Suprapubic skin (tissue), 4 donors: ENCODE measurements at regions not wholly inside any gene's neighbourhood (a gene's known extent, or its start where the extent isn't known, plus 50 kb on each side); places are given as distances from the start of the nearest gene placed in this dataset.

Experiments
- DNase-seq, 2 donors: peaks; one replicate each; pipeline ENCODE4 v3.0.0-alpha.2; 2019; ENCODE audit warnings: low spot score in 2 of 2
- H3K27ac ChIP-seq: fragments of 200-600 bp; sonication (generic); one replicate; pipeline ENCODE4 v1.5.1; 2019
- H3K27me3 ChIP-seq: fragments of 200-600 bp; sonication (generic); one replicate; pipeline ENCODE4 v1.5.1; 2019
- H3K36me3 ChIP-seq: fragments of 200-600 bp; sonication (generic); one replicate; pipeline ENCODE4 v1.5.1; 2019
- H3K4me1 ChIP-seq: fragments of 200-600 bp; sonication (generic); one replicate; pipeline ENCODE4 v1.5.1; 2019
- H3K4me3 ChIP-seq: fragments of 200-600 bp; sonication (generic); one replicate; pipeline ENCODE4 v1.5.1; 2019; ENCODE audit warnings: mild to moderate bottlenecking
- H3K9me3 ChIP-seq: fragments of 200-600 bp; sonication (generic); one replicate; pipeline ENCODE4 v1.5.1; 2019
- EP300 ChIP-seq: sonication (generic); formaldehyde crosslinking; IDR thresholded peaks from one replicate; pipeline ENCODE4 v1.6.1; 2017; ENCODE audit warnings: antibody characterized with exemption
- POLR2A ChIP-seq, 2 donors: fragments of 450-650 bp; IDR thresholded peaks; one replicate each; pipeline ENCODE4 v1.6.1; 2017; ENCODE audit warnings: antibody characterized with exemption in 2 of 2, mild to moderate bottlenecking in 2 of 2, moderate library complexity in 2 of 2
- POLR2AphosphoS5 ChIP-seq, 3 donors: sonication (generic); formaldehyde crosslinking; IDR thresholded peaks; one replicate each; pipeline ENCODE4 v1.6.1; 2017; ENCODE audit warnings: antibody characterized with exemption in 3 of 3
- WGBS: methylation state at CpG from one replicate; pipeline ENCODE4 v1.1.5; 2018; 5-methylcytosine and 5-hydroxymethylcytosine counted together
- TF ChIP-seq, protein P1 (sequence below), 2 donors: fragments of 200-600 bp in 1 of 2; fragments of 450-650 bp in 1 of 2; sonication (generic) in 1 of 2; IDR thresholded peaks; one replicate each; pipeline ENCODE4 v1.5.1; 2016 to 2019; ENCODE audit warnings: antibody characterized with exemption in 2 of 2, mild to moderate bottlenecking in 1 of 2, moderate library complexity in 1 of 2

DNA sequence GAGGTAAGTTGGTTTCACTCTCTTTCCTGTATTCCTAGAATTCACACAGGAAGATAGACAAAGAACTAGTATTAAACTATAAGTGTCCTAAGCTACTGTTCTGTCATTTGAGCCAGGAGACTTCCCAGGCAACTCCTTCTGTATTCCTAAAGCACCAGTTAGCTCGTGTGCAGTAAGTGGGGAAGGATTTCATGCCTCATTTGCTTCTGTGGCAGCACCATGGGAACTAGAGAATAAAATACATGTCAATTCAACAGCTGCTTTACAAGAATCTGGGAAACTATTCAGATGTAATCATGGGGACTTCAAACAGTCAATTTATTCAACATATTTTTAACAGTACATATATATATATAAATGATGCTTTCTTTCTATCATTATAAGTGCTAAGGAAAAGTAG lies 762.3 kb downstream of the PRELID2 start:
- 20% methylated on average over 1 of the region's 1 CpG for WGBS
- H3K4me1 ChIP-seq, result no peaks in the 10 kb centered on the region
- H3K27ac ChIP-seq, result no peak overlapping the region
- H3K9me3 ChIP-seq, result no peaks in the 10 kb centered on the region
- H3K36me3 ChIP-seq, result no peaks in the 10 kb centered on the region
- H3K27me3 ChIP-seq, result no peaks in the 10 kb centered on the region
- no peak for TF ChIP-seq POLR2AphosphoS5 (IDR thresholded peaks at IDR 0.05)
- TF ChIP-seq, protein P1, sequence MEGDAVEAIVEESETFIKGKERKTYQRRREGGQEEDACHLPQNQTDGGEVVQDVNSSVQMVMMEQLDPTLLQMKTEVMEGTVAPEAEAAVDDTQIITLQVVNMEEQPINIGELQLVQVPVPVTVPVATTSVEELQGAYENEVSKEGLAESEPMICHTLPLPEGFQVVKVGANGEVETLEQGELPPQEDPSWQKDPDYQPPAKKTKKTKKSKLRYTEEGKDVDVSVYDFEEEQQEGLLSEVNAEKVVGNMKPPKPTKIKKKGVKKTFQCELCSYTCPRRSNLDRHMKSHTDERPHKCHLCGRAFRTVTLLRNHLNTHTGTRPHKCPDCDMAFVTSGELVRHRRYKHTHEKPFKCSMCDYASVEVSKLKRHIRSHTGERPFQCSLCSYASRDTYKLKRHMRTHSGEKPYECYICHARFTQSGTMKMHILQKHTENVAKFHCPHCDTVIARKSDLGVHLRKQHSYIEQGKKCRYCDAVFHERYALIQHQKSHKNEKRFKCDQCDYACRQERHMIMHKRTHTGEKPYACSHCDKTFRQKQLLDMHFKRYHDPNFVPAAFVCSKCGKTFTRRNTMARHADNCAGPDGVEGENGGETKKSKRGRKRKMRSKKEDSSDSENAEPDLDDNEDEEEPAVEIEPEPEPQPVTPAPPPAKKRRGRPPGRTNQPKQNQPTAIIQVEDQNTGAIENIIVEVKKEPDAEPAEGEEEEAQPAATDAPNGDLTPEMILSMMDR (IDR thresholded peaks at IDR 0.05), result no peak
- TF ChIP-seq POLR2A (IDR thresholded peaks at IDR 0.05), result no peak
- no peak overlapping the region for H3K4me3 ChIP-seq
- no peak for DNase-seq

DNA sequence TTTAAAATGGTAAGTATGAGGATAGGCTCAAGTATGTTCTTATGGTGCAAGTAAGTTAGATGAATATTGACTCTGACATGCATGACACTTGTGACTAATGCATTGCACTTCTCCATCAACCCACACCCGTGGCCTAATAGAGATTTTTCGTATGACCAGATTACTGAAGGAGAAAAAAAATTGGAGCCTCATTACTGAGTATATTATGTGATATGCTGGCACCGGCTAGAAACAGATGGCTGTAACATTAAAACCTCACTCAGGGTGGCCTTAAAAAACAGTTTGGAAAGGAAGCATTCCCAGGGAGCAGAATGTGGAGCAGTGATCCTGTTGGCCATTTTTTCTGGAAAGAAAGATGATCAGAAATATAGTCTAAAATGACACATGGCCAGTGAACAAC lies 766.4 kb downstream of the PRELID2 start:
- no peaks in the 10 kb centered on the region for H3K9me3 ChIP-seq
- 78% methylated on average over 3 of the region's 3 CpGs for WGBS
- H3K4me1 ChIP-seq, result no peaks in the 10 kb centered on the region
- no peak for DNase-seq
- no peaks in the 10 kb centered on the region for H3K27me3 ChIP-seq
- no peak overlapping the region for H3K27ac ChIP-seq
- TF ChIP-seq, protein P1 (IDR thresholded peaks at IDR 0.05), result no peak
- no peak for TF ChIP-seq EP300
- TF ChIP-seq POLR2AphosphoS5 (IDR thresholded peaks at IDR 0.05), result no peak
- no peak for TF ChIP-seq POLR2A (IDR thresholded peaks at IDR 0.05)
- H3K4me3 ChIP-seq, result no peak overlapping the region
- H3K36me3 ChIP-seq, result no peaks in the 10 kb centered on the region

DNA sequence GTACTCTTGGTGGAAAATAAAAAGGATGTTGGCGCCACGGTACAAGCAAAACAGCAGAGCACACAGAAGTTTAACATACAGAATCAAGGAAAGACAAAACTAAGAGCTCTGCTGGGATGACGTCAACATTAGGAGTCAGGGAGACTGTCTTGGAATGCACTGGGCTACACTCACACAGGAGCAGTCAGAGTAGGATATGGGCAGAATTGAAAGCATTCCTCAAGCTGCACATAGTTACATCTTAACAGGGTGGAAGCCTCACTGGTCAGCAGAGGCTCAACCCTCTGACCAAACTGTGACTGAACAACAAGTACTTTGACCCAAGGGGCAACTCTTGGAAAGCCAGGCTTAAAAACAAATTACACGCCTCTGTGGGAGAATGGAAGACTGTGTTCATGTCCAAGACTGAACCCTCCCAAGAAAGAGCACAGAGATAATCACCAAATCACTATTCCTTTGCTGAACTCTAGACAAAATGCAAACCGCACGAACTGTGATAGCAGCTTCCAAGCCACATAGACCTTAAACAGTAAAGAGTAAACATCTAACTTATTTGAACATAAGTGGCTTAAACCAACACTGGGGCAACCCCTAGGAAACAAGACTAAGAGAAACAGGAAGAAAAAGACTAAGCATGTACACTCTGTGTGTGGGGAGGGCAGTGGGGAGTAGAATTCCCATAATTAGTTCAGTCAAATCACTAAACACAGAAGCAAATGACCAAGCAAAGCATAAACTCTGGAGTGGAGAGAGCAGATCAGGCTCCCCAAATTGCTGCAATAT lies 772.7 kb downstream of the PRELID2 start:
- H3K27me3 ChIP-seq, result no peaks in the 10 kb centered on the region
- H3K9me3 ChIP-seq, result no peaks in the 10 kb centered on the region
- no peak for DNase-seq
- no peaks in the 10 kb centered on the region for H3K4me1 ChIP-seq
- H3K27ac ChIP-seq, result no peak overlapping the region
- no peaks in the 10 kb centered on the region for H3K36me3 ChIP-seq
- H3K4me3 ChIP-seq, result no peak overlapping the region
- 86% methylated on average over 6 of the region's 6 CpGs for WGBS
- TF ChIP-seq, protein P1 (IDR thresholded peaks at IDR 0.05), result no peak
- TF ChIP-seq POLR2A (IDR thresholded peaks at IDR 0.05), result no peak
- no peak for TF ChIP-seq EP300
- no peak for TF ChIP-seq POLR2AphosphoS5 (IDR thresholded peaks at IDR 0.05)

DNA sequence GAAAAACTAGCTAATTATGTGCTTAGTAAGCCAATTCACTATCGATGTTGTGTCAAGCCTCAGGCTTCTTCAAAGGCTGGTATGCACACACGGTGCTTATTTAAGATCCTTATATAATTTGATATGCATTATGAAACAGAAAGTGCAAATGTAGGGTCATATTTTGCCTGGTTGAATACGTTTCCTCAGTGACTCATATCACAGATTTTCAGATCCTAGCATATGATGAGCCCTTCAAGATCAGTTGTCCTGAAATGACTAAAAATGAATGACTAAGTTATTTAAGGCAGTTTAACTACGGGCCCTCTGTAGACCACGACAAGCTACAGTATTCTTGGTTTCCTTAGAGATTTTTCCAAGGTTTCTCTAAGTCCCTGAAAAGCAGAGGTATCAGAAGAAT lies 778.3 kb downstream of the PRELID2 start:
- no peak for DNase-seq
- Histone ChIP-seq H3K4me1 (no peaks in the 10 kb centered on the region), H3K27me3 (no peaks in the 10 kb centered on the region), H3K9me3 (no peaks in the 10 kb centered on the region), H3K36me3 (no peaks in the 10 kb centered on the region), H3K27ac (no peak overlapping the region), H3K4me3 (no peak overlapping the region)
- 50% methylated on average over 5 of the region's 5 CpGs for WGBS
- no peak for TF ChIP-seq POLR2A (IDR thresholded peaks at IDR 0.05)
- no peak for TF ChIP-seq POLR2AphosphoS5 (IDR thresholded peaks at IDR 0.05)
- TF ChIP-seq EP300, result no peak
- TF ChIP-seq, protein P1 (IDR thresholded peaks at IDR 0.05), result no peak

DNA sequence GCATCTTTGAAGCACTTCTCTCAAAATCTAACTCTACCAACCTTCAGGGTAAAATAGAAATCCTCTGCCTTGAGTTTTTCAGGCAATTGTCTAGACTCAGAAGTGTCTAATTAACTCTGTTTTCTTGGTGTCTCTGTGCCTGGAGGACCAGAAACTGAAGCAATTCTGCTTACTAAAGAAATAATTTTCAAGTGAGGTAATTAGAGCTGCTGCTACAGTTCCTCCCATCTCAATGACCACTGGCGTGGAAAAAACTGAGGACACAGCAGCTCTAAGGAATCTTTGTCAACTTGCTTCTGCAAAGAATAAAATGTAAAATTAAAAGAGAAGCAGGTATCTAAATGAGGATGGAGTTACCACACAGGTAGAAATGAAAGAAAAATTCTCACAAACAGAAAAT lies 785.0 kb downstream of the PRELID2 start:
- WGBS, result 67% methylated on average over 1 of the region's 1 CpG
- TF ChIP-seq, protein P1 (IDR thresholded peaks at IDR 0.05), result no peak
- TF ChIP-seq EP300 (no peak), POLR2A (IDR thresholded peaks at IDR 0.05) (no peak), POLR2AphosphoS5 (IDR thresholded peaks at IDR 0.05) (no peak)
- DNase-seq, result no peak
- H3K9me3 ChIP-seq, result no peaks in the 10 kb centered on the region
- H3K4me1 ChIP-seq, result no peaks in the 10 kb centered on the region
- H3K4me3 ChIP-seq, result no peak overlapping the region
- no peaks in the 10 kb centered on the region for H3K36me3 ChIP-seq
- no peak overlapping the region for H3K27ac ChIP-seq
- H3K27me3 ChIP-seq, result no peaks in the 10 kb centered on the region
